COR-L47 (cell line): ENCODE measurements at regions not wholly inside any gene's neighbourhood (a gene's known extent, or its start where the extent isn't known, plus 50 kb on each side); places are given as distances from the start of the nearest gene placed in this dataset.
"Not testable (repeated sequence)": the region's sequence is repeated elsewhere in the genome, so short reads cannot be mapped to it uniquely, and the experiment has no call there.

Experiments used
- DNase-seq: peaks from one replicate; lab custom pipeline; 2025; lab: John Stamatoyannopoulos, UW

GRCh38 chr20:48231253-48231930 is 446.1 kb upstream of the SULF2 start:
- DNase-seq = no peak

- DNase-seq = no peak
These were observed 444.9 kb upstream of the SULF2 start for GRCh38 chr20:48230216-48230615.

GRCh38 chr20:48227381-48227780 is 442.1 kb upstream of the SULF2 start:
- no peak for DNase-seq

- no peak for DNase-seq
These were observed 441.4 kb upstream of the SULF2 start for GRCh38 chr20:48226642-48227041.

GRCh38 chr20:48224533-48225050 is 439.3 kb upstream of the SULF2 start:
- DNase-seq = no peak

DNA sequence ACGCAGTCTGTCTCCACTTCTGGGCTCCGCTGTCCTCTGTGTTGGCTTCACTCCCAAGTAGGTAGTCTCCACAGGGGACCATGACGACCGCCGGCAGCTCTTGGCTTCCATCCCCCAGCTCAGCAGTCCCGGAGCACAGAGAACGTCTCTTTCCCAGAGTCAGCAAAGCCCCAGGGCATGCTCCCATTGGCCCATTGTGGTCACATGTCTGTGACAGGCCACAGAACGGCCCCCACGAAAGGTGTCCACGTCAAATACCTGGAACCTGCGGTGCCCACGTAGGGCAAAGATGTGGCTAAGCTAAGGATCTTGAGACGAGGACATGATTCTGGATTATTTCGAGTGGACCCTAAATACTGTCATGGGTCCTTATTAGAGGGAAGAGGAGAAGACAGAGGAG is 438.4 kb upstream of the SULF2 start:
- DNase-seq = no peak

GRCh38 chr20:48222595-48223180 is 437.4 kb upstream of the SULF2 start:
- no peak for DNase-seq

DNA sequence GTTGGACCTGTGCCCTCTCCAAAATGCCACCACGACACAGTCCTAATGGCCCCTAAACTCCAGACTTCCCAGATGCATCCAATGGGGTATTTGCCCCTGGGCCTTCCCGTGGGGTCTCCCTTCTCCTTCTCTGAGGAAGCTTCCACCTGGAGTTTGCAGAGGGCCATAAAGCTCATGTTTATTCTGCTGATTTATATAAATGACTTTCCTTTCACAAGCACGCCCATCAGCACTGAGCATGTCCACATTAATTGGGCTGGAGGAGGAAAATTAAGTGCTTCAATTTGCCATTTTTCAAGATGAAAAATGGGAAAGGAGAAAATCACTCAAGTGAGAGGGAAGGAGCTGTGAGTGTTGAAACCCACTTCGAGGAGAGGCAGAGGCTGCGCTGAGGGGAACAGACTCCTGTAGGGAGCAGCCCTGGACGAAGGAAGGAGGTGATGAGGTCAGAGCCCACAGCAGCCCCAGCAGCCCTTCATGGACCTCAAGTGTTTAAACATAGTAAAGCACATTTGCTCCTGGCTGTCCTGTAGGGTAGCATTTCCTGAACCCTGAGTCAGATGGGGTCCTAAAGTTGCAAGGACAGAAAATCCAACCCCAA is 434.9 kb upstream of the SULF2 start:
- no peak for DNase-seq

DNA sequence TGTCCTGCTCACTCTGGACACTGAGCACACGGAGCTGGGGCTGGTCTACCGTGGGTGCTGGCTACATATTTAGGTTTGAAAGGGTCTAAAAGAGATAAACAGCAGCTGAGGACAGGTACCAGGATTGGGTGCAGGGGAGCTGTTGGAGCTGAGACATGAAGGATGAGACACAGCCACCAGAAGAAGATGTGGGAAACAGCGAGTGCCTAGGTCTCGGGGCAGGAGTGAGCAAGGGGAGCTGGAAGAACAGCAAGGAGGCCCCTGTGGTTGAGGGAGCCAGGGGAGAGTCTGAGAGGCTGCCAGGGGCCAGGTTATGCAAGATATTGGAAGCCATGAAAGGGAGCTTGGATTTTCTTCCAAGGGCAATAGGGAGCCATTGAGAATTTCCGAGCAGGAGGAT is 434.0 kb upstream of the SULF2 start:
- DNase-seq = no peak

DNA sequence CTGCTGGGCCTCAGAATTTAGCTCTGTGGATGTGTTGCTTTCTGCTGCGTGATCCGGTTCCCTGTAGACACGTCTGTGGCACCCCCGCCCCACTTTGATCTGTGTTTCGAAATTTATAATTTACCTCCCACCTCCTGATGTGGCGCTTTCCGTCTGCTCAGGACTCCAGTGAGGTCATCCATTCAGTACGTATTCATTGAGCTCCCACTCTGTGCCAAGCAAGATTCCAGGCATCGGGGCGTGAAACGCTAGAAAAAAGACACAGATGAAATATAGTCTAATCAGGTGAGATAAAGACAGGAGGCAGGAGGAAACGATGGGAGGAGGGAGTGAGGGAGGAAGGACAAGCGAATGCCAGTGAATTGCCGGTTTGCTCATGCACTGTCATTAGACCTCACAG is 431.9 kb upstream of the SULF2 start:
- no peak for DNase-seq

GRCh38 chr20:48215536-48215935 is 430.3 kb upstream of the SULF2 start:
- DNase-seq = no peak

DNA sequence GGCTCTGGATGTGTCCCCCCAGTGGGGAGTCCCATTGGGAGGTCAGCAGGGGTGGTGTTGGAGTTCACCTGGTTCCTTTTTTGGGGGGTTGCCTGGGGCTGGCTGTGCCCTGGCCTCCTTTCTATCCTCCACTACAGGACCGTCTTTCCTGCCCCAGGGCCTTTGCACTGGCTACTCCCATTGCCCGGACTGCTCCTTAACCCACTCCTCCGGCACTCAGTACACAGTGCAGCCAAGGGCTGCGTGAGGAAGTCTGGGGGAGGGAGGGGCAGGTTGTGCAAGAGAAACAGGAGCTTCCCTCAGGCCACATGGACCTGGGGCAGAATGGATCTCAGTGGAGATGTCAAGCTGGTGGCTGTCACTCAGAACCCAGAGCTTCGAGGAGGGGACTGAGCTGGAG is 429.3 kb upstream of the SULF2 start:
- no peak for DNase-seq

DNA sequence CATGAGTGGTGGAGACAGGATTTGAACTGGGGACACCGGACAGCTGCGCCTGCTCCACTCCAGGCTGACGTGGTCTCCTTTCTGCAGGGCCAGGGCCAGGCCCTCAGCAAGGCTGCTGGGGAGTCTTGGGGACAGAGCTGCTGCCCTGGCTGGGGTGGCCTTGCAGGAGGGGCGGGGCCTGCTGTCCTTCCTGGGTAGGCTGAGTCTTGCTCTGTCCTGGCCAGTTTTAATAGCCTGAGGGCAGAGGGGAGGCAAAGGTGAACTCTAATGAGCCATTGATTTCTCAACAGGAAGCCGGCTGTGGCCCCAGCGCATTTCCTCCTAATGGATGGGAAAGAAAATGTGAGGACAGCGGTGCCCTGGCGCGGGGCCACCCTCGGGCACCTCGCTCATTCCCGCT is 428.4 kb upstream of the SULF2 start:
- not testable (repeated sequence) for DNase-seq

GRCh38 chr20:48212806-48213509 is 427.7 kb upstream of the SULF2 start:
- no peak for DNase-seq

- DNase-seq = no peak
These were observed 426.6 kb upstream of the SULF2 start for GRCh38 chr20:48211847-48212246.

- DNase-seq = no peak
These were observed 426.0 kb upstream of the SULF2 start for GRCh38 chr20:48211238-48211637.

DNA sequence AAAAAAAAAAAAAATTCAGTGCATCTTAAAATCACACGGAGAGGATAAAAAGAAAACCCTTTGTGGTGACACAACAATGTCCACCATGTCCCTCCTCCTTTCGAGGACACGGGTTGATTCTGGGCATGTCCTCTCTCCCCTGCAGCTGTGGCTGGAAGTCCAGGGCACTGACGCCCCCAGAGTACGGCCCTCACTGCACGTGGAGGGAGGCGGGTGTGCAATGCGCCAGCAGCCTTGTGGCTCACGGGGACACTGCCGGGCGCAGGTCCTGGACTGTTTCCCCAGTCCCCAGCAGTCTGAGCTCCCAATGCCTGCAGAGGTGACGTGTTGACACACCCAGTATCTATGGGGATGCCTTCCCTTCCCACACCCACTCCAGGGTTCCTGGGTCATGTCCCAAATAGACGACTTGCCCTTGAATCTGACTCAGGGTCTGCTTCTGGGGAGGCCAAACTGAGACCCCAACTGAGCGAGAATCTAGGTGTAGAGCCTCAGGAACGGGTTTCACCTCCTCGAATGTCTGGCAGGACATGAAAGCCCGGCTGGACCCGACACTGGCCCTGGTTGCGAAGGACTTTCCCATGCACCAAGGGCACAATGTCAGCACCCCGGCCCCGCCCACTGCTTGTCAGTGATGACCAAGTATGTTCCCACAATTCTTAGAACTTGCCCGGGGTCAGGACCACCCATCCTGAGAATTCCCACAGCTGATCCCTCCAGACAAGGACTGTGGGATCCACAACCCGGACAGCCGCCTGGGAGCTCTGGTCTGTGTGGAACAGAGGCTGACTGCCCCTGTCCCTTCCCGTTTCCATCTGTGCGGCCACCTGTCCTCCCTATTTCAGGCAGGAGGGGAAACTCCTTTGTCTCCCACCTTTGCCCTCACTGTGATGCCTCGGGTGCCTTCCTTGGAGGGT is 425.1 kb upstream of the SULF2 start:
- DNase-seq = no peak

DNA sequence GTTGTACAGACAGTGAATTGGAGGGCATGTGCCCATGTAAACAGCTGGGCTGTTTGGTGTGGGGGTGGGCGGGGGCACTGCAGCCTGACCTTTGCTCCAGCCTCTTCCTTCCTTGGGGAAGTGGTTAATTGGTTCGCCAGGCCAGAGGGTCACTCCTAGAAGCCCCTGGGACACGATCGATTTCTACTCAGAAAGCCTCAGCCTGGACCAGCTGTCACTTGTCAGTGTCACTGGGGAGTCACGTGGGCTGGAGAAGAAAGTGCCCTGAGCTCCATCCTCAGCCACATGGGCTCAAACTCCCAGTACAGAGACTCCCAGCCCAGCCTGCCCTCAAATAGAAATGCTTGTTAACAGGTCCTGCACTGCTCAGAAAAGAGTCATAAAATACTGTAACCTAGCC is 423.8 kb upstream of the SULF2 start:
- no peak for DNase-seq

- DNase-seq = no peak
These were observed 422.9 kb upstream of the SULF2 start for GRCh38 chr20:48208176-48208575.

DNA sequence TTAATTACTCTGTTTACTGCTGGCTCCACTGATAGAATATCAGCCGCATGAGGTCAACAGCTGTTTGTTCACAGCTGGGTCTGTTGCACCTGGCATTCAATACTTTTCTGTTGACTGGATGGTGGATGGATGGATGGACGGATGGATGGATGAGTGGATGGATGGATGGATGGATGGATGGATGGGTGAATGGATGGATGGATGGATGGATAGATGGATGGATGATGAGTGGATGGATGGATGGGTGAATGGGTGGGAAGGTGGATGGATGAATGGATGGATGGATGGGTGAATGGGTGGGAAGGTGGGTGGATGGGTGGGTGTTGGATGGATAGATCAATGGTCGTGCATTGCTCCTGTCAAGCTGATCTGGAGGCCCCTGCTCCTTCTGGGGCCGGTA is 422.2 kb upstream of the SULF2 start:
- no peak for DNase-seq

GRCh38 chr20:48205786-48206185 is 420.5 kb upstream of the SULF2 start:
- DNase-seq = no peak

DNA sequence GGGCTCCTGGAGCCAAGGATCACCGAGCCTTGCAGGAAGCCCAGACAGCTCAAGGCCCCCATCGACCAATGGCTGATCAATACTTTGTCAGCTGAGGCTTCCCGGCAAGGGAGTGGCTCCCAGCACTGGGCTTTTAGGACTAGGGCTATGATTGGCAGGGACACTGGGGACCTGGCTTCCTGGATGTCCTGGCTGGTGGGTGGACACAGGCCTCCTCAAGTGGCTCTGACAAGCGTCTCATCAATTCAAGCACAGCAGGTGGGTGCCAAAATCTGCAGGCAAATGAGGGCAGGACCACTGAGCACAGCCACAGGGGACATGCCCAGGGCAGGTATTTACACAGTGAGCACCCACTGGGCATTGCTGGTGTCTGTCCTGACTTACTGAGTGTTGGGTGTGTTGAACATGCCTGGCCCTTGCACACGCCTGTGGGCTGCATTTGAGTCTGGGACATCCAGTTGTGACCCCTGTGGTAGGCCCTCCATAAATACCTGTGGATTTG is 420.1 kb upstream of the SULF2 start:
- no peak for DNase-seq
